B cell (primary cell): ENCODE measurements at regions not wholly inside any gene's neighbourhood (a gene's known extent, or its start where the extent isn't known, plus 50 kb on each side); places are given as distances from the start of the nearest gene placed in this dataset.

Source experiments
- CTCF ChIP-seq: fragments of 200-600 bp; IDR thresholded peaks from one replicate; pipeline ENCODE4 v1.8.0; 2022; ENCODE audit warnings: antibody characterized with exemption, mild to moderate bottlenecking
- EZH2 ChIP-seq: IDR thresholded peaks from 2 replicates; pipeline ENCODE4 v1.6.1; 2012; ENCODE audit warnings: borderline replicate concordance, low read depth, mild to moderate bottlenecking, moderate library complexity, low read length; ENCODE audit not compliant: insufficient read depth, poor library complexity, severe bottlenecking

- peak; percentile 53 for TF ChIP-seq CTCF
- TF ChIP-seq EZH2 = no peak
Measured at GRCh38 chr14:95431199-95432143, 85.0 kb downstream of the SYNE3 start.
